ENCODE measurements at regions not wholly inside any gene's neighbourhood (a gene's known extent, or its start where the extent isn't known, plus 50 kb on each side); places are given as distances from the start of the nearest gene placed in this dataset.

DNA sequence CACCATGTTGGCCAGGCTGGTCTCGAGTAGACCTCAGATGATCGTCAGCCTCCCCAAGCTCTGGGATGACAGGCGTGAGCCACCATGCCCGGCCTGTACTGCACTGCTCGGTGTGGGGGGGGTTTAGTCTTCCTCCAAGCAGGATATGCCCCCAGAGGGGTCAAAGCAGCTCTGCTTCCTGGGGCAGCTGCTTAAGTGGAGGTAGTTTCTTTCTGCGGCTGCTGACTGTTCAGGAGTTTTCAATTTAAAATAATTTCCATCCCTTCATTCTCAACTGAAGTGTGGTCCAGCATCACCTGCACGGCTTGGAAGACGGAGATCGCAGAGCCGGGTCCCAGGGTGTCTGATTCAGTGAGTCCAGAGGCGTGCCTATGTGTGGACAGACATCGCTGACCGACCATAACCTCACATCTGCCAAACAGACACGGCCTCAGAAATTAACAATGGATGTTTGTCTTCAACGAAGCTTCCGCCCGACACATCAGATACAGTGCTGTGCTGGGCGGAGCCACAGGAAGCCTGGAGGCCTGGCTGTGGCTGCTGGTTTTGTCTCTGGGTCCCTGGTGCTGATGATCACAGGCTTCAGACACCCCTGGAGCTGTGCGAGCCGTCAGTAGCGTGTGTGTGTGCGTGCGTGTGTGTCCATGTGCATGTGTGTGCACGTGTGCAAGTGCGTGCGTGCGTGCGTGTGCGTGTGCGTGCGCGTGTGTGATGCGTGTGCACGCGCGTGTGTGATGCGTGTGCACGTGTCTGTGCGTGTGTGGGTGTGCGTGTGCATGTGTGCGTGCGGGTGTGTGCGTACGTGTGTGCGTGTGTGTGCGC lies 226.5 kb upstream of the PITRM1 start:
- Mint-ChIP-seq H3K4me3 (no peak overlapping the region), H3K36me3 (ENCODE audit: low read depth) (peaks cover 4% of the 10 kb centered on the region), H3K27ac (no peak overlapping the region), H3K9me3 (no peaks in the 10 kb centered on the region), H3K4me1 (no peaks in the 10 kb centered on the region), H3K27me3 (peaks cover 7% of the 10 kb centered on the region)
- CTCF ChIA-PET, result no interaction called here
- DNase-seq, result no peak
- POLR2A ChIA-PET, result no interaction called here

- ChIA-PET POLR2A (no interaction called here), CTCF (interaction anchor here (0.6 kb wide), 1 partner anchor 9 kb away, joined by 3 read pairs; no protein-coding TSS in a partner anchor)
- Mint-ChIP-seq H3K27me3 (peaks cover 8% of the 10 kb centered on the region), H3K9me3 (no peaks in the 10 kb centered on the region), H3K4me3 (no peak overlapping the region), H3K36me3 (ENCODE audit: low read depth) (peaks cover 4% of the 10 kb centered on the region), H3K27ac (no peak overlapping the region), H3K4me1 (no peaks in the 10 kb centered on the region)
- DNase-seq, result no peak
Measured at GRCh38 chr10:3397846-3398245, 225.3 kb upstream of the PITRM1 start.

- POLR2A ChIA-PET, result no interaction called here
- Mint-ChIP-seq H3K4me1 (no peaks in the 10 kb centered on the region), H3K4me3 (no peak overlapping the region), H3K27me3 (peaks cover 6% of the 10 kb centered on the region), H3K9me3 (no peaks in the 10 kb centered on the region), H3K36me3 (ENCODE audit: low read depth) (peaks cover 4% of the 10 kb centered on the region), H3K27ac (no peak overlapping the region)
- no peak for DNase-seq
- CTCF ChIA-PET, result interaction anchor here (0.6 kb wide), 1 partner anchor 8 kb away, joined by 3 read pairs; no protein-coding TSS in a partner anchor
Measured at GRCh38 chr10:3397231-3397630, 224.6 kb upstream of the PITRM1 start.

- Mint-ChIP-seq H3K4me3 (no peak overlapping the region), H3K4me1 (no peaks in the 10 kb centered on the region), H3K27ac (no peak overlapping the region), H3K9me3 (no peaks in the 10 kb centered on the region), H3K27me3 (peaks cover 4% of the 10 kb centered on the region), H3K36me3 (ENCODE audit: low read depth) (peaks cover 4% of the 10 kb centered on the region)
- DNase-seq, result no peak
- ChIA-PET CTCF (no interaction called here), POLR2A (no interaction called here)
Measured at GRCh38 chr10:3396116-3396515, 223.5 kb upstream of the PITRM1 start.

DNA sequence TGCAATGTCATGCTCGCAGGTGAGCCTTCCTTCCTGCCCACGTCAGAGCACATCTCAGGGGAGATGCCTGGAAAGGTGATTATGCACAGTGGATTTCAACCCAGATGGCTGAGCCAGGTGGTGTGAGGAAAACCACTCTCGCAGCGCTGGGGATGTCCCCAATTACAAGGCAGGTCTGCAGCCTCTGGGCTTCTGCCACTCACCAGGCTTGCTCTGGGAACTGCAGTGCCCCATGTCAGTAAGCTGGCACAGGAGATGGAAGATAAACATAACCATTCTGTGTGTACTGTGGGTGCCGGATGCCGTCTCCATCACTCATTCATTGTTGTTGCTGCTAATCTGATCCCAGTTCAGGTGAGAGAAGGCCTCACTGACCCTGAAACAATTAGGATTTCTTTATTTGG lies 222.9 kb upstream of the PITRM1 start:
- no peaks in the 10 kb centered on the region for H3K9me3 Mint-ChIP-seq
- ChIA-PET CTCF (interaction anchor here (0.6 kb wide), 1 partner anchor 760 kb away, joined by 3 read pairs; no protein-coding TSS in a partner anchor), POLR2A (no interaction called here)
- H3K27me3 Mint-ChIP-seq, result peaks cover 7% of the 10 kb centered on the region
- DNase-seq, result no peak
- H3K27ac Mint-ChIP-seq, result no peak overlapping the region
- no peak overlapping the region for H3K4me3 Mint-ChIP-seq
- peaks cover 4% of the 10 kb centered on the region for H3K36me3 Mint-ChIP-seq (ENCODE audit: low read depth)
- no peaks in the 10 kb centered on the region for H3K4me1 Mint-ChIP-seq

DNA sequence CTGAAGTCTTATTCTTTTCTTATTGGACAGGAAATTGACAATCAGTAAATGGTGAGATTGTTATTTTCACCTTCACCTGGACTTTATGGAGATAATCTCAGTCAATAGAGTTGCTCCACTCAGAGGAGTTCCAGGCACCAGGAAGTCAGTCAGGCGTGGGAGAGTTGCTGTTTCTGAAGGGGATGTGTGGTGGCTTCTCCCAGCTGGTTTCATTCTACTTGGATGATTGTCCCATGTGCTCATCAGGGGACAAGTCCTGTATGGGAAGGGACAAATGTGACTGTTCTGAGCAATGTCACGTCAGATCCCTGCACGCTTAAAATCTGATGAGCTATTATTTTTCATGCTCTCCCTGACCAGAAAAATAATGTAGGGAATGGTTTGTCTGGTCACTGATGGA lies 222.5 kb upstream of the PITRM1 start:
- ChIA-PET CTCF (no interaction called here), POLR2A (no interaction called here)
- Mint-ChIP-seq H3K4me3 (no peak overlapping the region), H3K36me3 (ENCODE audit: low read depth) (peaks cover 4% of the 10 kb centered on the region), H3K27ac (no peak overlapping the region), H3K4me1 (no peaks in the 10 kb centered on the region), H3K27me3 (peaks cover 7% of the 10 kb centered on the region), H3K9me3 (no peaks in the 10 kb centered on the region)
- no peak for DNase-seq

GRCh38 chr10:3393958-3394357 lies 221.4 kb upstream of the PITRM1 start:
- H3K27me3 Mint-ChIP-seq, result peaks cover 9% of the 10 kb centered on the region
- no peak for DNase-seq
- ChIA-PET POLR2A (interaction anchor here (0.7 kb wide), 1 partner anchor 289 kb away, joined by 3 read pairs; no protein-coding TSS in a partner anchor), CTCF (no interaction called here)
- H3K27ac Mint-ChIP-seq, result no peak overlapping the region
- H3K36me3 Mint-ChIP-seq (ENCODE audit: low read depth), result peaks cover 4% of the 10 kb centered on the region
- no peak overlapping the region for H3K4me3 Mint-ChIP-seq
- no peaks in the 10 kb centered on the region for H3K9me3 Mint-ChIP-seq
- H3K4me1 Mint-ChIP-seq, result no peaks in the 10 kb centered on the region

DNA sequence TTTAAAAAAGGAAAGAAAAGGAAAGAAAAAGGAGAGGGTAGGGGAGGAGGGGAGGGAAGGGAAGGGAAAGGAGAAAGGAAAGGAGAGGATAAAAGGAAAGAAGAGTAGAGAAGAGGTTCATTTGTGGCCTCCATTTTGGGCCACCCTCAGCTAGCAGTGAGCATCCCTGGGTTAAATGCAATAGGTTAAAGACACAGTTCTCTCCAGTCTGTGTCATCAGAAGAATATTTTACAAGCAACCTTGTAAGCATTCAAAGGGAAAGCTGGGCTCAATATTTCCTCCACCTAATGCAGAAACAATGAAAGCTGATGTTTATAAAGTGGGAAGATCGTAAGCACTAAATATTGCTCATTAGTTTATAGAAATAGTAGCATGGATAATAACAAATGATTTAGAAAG lies 219.1 kb upstream of the PITRM1 start:
- H3K4me1 Mint-ChIP-seq, result no peaks in the 10 kb centered on the region
- H3K9me3 Mint-ChIP-seq, result peaks cover 2% of the 10 kb centered on the region
- H3K27ac Mint-ChIP-seq, result no peak overlapping the region
- H3K27me3 Mint-ChIP-seq, result peaks cover 22% of the 10 kb centered on the region
- CTCF ChIA-PET, result interaction anchor here (0.9 kb wide), 1 partner anchor 1165 kb away, joined by 3 read pairs; no protein-coding TSS in a partner anchor
- H3K4me3 Mint-ChIP-seq, result no peak overlapping the region
- no peak for DNase-seq
- H3K36me3 Mint-ChIP-seq (ENCODE audit: low read depth), result peaks cover 4% of the 10 kb centered on the region
- POLR2A ChIA-PET, result no interaction called here

GRCh38 chr10:3389130-3389529 lies 216.5 kb upstream of the PITRM1 start:
- ChIA-PET CTCF (interaction anchor here (0.6 to 0.7 kb wide), 2 partner anchors 8 to 769 kb away, joined by 3 read pairs; no protein-coding TSS in a partner anchor), POLR2A (no interaction called here)
- Mint-ChIP-seq H3K4me3 (no peak overlapping the region), H3K36me3 (ENCODE audit: low read depth) (peaks cover 3% of the 10 kb centered on the region), H3K27ac (no peak overlapping the region), H3K4me1 (no peaks in the 10 kb centered on the region), H3K9me3 (peaks cover 7% of the 10 kb centered on the region), H3K27me3 (peaks cover 28% of the 10 kb centered on the region)
- DNase-seq, result no peak

DNA sequence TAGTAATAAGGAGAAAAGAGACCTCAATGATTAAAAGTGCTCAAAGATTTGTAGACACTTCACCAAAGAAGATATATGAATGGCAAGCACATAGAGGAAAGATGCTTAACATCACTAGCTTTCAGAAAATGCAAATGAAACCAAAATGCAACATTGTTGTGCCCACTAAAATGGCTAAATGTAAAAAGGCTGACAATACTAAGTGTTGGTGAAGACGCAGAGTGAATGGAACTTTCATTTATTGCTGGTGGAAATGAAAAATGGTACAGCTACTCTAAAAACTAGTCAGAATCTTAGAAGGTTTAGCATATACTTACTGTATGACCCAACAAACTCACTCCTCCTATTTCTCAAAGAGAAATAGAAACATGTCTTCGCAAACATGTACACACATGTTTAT lies 212.9 kb upstream of the PITRM1 start:
- no peak for DNase-seq
- no peak overlapping the region for H3K4me3 Mint-ChIP-seq
- peaks cover 3% of the 10 kb centered on the region for H3K36me3 Mint-ChIP-seq (ENCODE audit: low read depth)
- no peak overlapping the region for H3K27ac Mint-ChIP-seq
- CTCF ChIA-PET, result no interaction called here
- peaks cover 7% of the 10 kb centered on the region for H3K9me3 Mint-ChIP-seq
- H3K27me3 Mint-ChIP-seq, result peaks cover 24% of the 10 kb centered on the region
- POLR2A ChIA-PET, result no interaction called here
- H3K4me1 Mint-ChIP-seq, result no peaks in the 10 kb centered on the region

DNA sequence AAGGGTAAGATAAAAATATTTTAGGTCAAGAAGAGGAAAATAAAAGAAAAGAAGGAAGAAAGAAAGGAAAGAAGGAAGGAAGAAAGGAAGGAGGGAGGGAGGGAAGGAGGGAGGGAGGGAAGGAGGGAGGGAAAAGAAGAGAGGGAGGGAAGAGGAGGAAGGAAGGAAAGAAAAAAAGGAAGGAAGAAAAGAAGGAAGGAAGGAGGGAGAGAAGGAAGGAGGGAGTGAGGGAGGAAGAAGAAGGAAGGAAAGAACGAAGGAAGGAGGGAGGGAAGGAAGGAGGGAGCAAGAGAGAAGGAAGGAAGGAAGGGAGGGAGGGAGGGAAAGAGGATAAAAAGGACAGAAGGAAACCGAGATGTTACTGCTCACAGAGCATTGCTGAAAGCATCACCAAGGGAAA lies 209.5 kb upstream of the PITRM1 start:
- no peak for DNase-seq
- peaks cover 7% of the 10 kb centered on the region for H3K9me3 Mint-ChIP-seq
- H3K4me3 Mint-ChIP-seq, result no peak overlapping the region
- POLR2A ChIA-PET, result no interaction called here
- CTCF ChIA-PET, result no interaction called here
- no peak overlapping the region for H3K27ac Mint-ChIP-seq
- no peaks in the 10 kb centered on the region for H3K4me1 Mint-ChIP-seq
- H3K27me3 Mint-ChIP-seq, result peaks cover 13% of the 10 kb centered on the region
- H3K36me3 Mint-ChIP-seq (ENCODE audit: low read depth), result peaks cover 3% of the 10 kb centered on the region

- Mint-ChIP-seq H3K4me1 (no peaks in the 10 kb centered on the region), H3K27ac (no peak overlapping the region), H3K27me3 (peaks cover 3% of the 10 kb centered on the region), H3K4me3 (no peak overlapping the region), H3K9me3 (peaks cover 4% of the 10 kb centered on the region), H3K36me3 (ENCODE audit: low read depth) (peaks cover 3% of the 10 kb centered on the region)
- ChIA-PET POLR2A (no interaction called here), CTCF (no interaction called here)
- no peak for DNase-seq
Measured at GRCh38 chr10:3380406-3381050, 207.9 kb upstream of the PITRM1 start.

DNA sequence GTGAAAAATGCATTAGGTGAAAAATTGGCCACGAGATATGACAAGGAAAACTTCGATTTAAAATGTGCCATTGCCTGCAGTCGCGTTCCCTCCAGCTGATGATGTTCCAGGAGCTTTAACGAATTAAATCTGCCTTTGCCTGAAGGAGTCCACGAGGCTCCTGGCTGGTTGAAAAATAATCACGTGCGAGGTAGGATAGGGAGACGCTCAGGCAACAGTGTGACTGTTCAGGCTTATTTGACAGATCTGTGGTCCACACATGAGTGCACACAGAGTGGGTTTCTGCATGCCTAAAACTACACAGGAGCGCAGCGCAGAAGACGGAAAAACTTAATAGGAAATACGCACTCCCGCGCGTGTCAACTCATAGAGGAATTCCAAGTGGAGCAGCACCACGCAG lies 204.0 kb upstream of the PITRM1 start:
- no peak for DNase-seq
- H3K36me3 Mint-ChIP-seq (ENCODE audit: low read depth), result no peaks in the 10 kb centered on the region
- no peaks in the 10 kb centered on the region for H3K9me3 Mint-ChIP-seq
- H3K4me3 Mint-ChIP-seq, result no peak overlapping the region
- POLR2A ChIA-PET, result no interaction called here
- H3K27ac Mint-ChIP-seq, result no peak overlapping the region
- H3K4me1 Mint-ChIP-seq, result no peaks in the 10 kb centered on the region
- H3K27me3 Mint-ChIP-seq, result peaks cover 4% of the 10 kb centered on the region
- CTCF ChIA-PET, result no interaction called here

GRCh38 chr10:3375505-3375904 lies 202.9 kb upstream of the PITRM1 start:
- H3K36me3 Mint-ChIP-seq (ENCODE audit: low read depth), result no peaks in the 10 kb centered on the region
- no peaks in the 10 kb centered on the region for H3K4me1 Mint-ChIP-seq
- no peaks in the 10 kb centered on the region for H3K9me3 Mint-ChIP-seq
- H3K4me3 Mint-ChIP-seq, result no peak overlapping the region
- ChIA-PET POLR2A (no interaction called here), CTCF (no interaction called here)
- DNase-seq, result no peak
- peaks cover 1% of the 10 kb centered on the region for H3K27me3 Mint-ChIP-seq
- no peak overlapping the region for H3K27ac Mint-ChIP-seq
